ENCODE measurements at regions not wholly inside any gene's neighbourhood (a gene's known extent, or its start where the extent isn't known, plus 50 kb on each side); places are given as distances from the start of the nearest gene placed in this dataset.

- TF ChIP-seq CTCF (IDR thresholded peaks at IDR 0.05), result no peak
- TF ChIP-seq POLR2A (IDR thresholded peaks at IDR 0.05), result no peak
Observed at GRCh38 chr2:156088587-156088986, 243.9 kb downstream of the NR4A2 start.

Measured in heart left ventricle (tissue), 13 donors.